HCT116 (cell line): ENCODE measurements at regions not wholly inside any gene's neighbourhood (a gene's known extent, or its start where the extent isn't known, plus 50 kb on each side); places are given as distances from the start of the nearest gene placed in this dataset.

Experiments
- CEBPB ChIP-seq: IDR thresholded peaks from 2 replicates; pipeline ENCODE4 v1.6.1; 2012; ENCODE audit warnings: low read depth
- EGR1 ChIP-seq: IDR thresholded peaks from 2 replicates; pipeline ENCODE4 v1.6.1; 2012; ENCODE audit warnings: low read depth
- EZH2 ChIP-seq: fragments of 200-600 bp; sonication (generic); IDR thresholded peaks from 2 replicates; pipeline ENCODE4 v1.6.1; 2017; ENCODE audit warnings: antibody characterized with exemption, mixed run types
- FOSL1 ChIP-seq: IDR thresholded peaks from 2 replicates; pipeline ENCODE4 v1.6.1; 2012; ENCODE audit warnings: low read depth
- POLR2AphosphoS5 ChIP-seq: IDR thresholded peaks from 2 replicates; pipeline ENCODE4 v1.6.1; 2011; ENCODE audit warnings: mild to moderate bottlenecking, low read depth, low read length, moderate library complexity
- RAD21 ChIP-seq: IDR thresholded peaks from 2 replicates; pipeline ENCODE4 v1.6.1; 2012; ENCODE audit warnings: low read depth, mild to moderate bottlenecking
- SP1 ChIP-seq: IDR thresholded peaks from 2 replicates; pipeline ENCODE4 v1.6.1; 2012; ENCODE audit warnings: low read depth
- TF ChIP-seq, protein P1 (sequence below), 3 experiments: fragments of 200-600 bp in 1 of 3; sonication (generic) in 1 of 3; IDR thresholded peaks in 2 of 3; conservative IDR thresholded peaks in 1 of 3; 2 replicates each; pipeline ENCODE4 v1.5.1; 2012 to 2017; ENCODE audit warnings: low read depth in 2 of 3, low read length in 2 of 3, antibody characterized with exemption in 1 of 3, borderline replicate concordance in 1 of 3, control low read depth in 1 of 3, mild to moderate bottlenecking in 1 of 3, mixed read lengths in 1 of 3, mixed run types in 1 of 3, moderate library complexity in 1 of 3; ENCODE audit not compliant: insufficient read depth in 1 of 3

DNA sequence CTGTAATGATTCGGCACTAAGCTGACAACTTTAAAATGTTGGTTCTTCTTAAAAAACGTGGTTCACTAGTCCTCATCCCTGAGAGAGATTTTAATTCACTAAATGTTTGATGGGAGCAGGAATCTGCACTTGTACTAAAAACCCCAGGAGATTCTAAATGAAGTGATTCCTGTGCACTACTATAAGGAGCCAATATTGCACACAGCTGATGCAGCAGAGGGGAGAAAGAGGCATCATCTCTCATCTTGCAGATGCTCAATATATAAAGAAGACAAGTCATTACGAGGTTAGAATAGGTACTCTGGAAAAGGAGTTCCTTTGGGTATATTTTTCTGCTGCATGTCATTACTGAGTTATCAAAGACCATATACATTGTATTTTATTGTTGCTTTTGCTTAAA, 207.6 kb upstream of the RASGEF1B start:
- TF ChIP-seq SP1 = no peak
- TF ChIP-seq CEBPB = no peak
- TF ChIP-seq, protein P1, sequence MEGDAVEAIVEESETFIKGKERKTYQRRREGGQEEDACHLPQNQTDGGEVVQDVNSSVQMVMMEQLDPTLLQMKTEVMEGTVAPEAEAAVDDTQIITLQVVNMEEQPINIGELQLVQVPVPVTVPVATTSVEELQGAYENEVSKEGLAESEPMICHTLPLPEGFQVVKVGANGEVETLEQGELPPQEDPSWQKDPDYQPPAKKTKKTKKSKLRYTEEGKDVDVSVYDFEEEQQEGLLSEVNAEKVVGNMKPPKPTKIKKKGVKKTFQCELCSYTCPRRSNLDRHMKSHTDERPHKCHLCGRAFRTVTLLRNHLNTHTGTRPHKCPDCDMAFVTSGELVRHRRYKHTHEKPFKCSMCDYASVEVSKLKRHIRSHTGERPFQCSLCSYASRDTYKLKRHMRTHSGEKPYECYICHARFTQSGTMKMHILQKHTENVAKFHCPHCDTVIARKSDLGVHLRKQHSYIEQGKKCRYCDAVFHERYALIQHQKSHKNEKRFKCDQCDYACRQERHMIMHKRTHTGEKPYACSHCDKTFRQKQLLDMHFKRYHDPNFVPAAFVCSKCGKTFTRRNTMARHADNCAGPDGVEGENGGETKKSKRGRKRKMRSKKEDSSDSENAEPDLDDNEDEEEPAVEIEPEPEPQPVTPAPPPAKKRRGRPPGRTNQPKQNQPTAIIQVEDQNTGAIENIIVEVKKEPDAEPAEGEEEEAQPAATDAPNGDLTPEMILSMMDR (IDR thresholded peaks at IDR 0.05 in 2 of 3, conservative IDR thresholded peaks at IDR 0.05 in 1 of 3; ENCODE audit: borderline replicate concordance in 1 of 3, insufficient read depth in 1 of 3, low read depth in 2 of 3, low read length in 2 of 3) = no peak
- no peak for TF ChIP-seq EZH2
- TF ChIP-seq POLR2AphosphoS5 = no peak
- no peak for TF ChIP-seq EGR1
- TF ChIP-seq RAD21 = no peak
- no peak for TF ChIP-seq FOSL1
